GM19455 (cell line): ENCODE measurements at regions not wholly inside any gene's neighbourhood (a gene's known extent, or its start where the extent isn't known, plus 50 kb on each side); places are given as distances from the start of the nearest gene placed in this dataset.
"Not testable (repeated sequence)": the region's sequence is repeated elsewhere in the genome, so short reads cannot be mapped to it uniquely, and the experiment has no call there.

Source experiments
- ATAC-seq: cut with Tn5 transposase; IDR thresholded peaks from one replicate; pipeline ENCODE4 v1.9.1; 2021; ENCODE audit not compliant: unreplicated experiment

GRCh38 chr7:112938863-112939573 lies 147.6 kb downstream of the GPR85 start:
- ATAC-seq, result no peak

GRCh38 chr7:112937651-112938415 lies 147.6 kb upstream of the TMEM168 start:
- no peak for ATAC-seq

GRCh38 chr7:112933598-112933997 lies 143.4 kb upstream of the TMEM168 start:
- no peak for ATAC-seq

GRCh38 chr7:112930787-112931186 lies 140.6 kb upstream of the TMEM168 start:
- ATAC-seq, result no peak

GRCh38 chr7:112929421-112929820 lies 139.2 kb upstream of the TMEM168 start:
- ATAC-seq, result no peak

GRCh38 chr7:112926018-112926417 lies 135.8 kb upstream of the TMEM168 start:
- no peak for ATAC-seq

GRCh38 chr7:112922546-112922945 lies 132.4 kb upstream of the TMEM168 start:
- ATAC-seq, result not testable (repeated sequence)

- ATAC-seq, result not testable (repeated sequence)
Observed at GRCh38 chr7:112916431-112916830, 126.2 kb upstream of the TMEM168 start.

- no peak for ATAC-seq
Observed at GRCh38 chr7:112908086-112908485, 117.9 kb upstream of the TMEM168 start.

GRCh38 chr7:112907658-112908057 lies 117.5 kb upstream of the TMEM168 start:
- ATAC-seq, result no peak

- ATAC-seq, result no peak
Observed at GRCh38 chr7:112905950-112906349, 115.8 kb upstream of the TMEM168 start.

- no peak for ATAC-seq
Observed at GRCh38 chr7:112905413-112905812, 115.2 kb upstream of the TMEM168 start.

GRCh38 chr7:112898432-112899290 lies 108.5 kb upstream of the TMEM168 start:
- ATAC-seq, result peak; percentile 90

GRCh38 chr7:112897839-112898431 lies 107.7 kb upstream of the TMEM168 start:
- ATAC-seq, result no peak

- ATAC-seq, result no peak
Observed at GRCh38 chr7:112896026-112896601, 105.9 kb upstream of the TMEM168 start.

GRCh38 chr7:112892263-112892662 lies 102.1 kb upstream of the TMEM168 start:
- ATAC-seq, result no peak

- no peak for ATAC-seq
Observed at GRCh38 chr7:112891698-112892097, 101.5 kb upstream of the TMEM168 start.

GRCh38 chr7:112889834-112890438 lies 99.7 kb upstream of the TMEM168 start:
- no peak for ATAC-seq

GRCh38 chr7:112889268-112889667 lies 99.1 kb upstream of the TMEM168 start:
- no peak for ATAC-seq

GRCh38 chr7:112888781-112889180 lies 98.6 kb upstream of the TMEM168 start:
- ATAC-seq, result no peak
